Adrenal gland (tissue), 5 donors: ENCODE measurements at regions not wholly inside any gene's neighbourhood (a gene's known extent, or its start where the extent isn't known, plus 50 kb on each side); places are given as distances from the start of the nearest gene placed in this dataset.

Experiments
- POLR2A ChIP-seq, 2 donors: fragments of 450-650 bp; IDR thresholded peaks; one replicate each; pipeline ENCODE4 v1.6.1; 2017; ENCODE audit warnings: antibody characterized with exemption in 2 of 2, mild to moderate bottlenecking in 2 of 2, moderate library complexity in 1 of 2
- TF ChIP-seq, protein P1 (sequence below), 6 experiments: fragments of 450-650 bp in 4 of 6; fragments of 200-600 bp in 2 of 6; sonication (generic) in 1 of 6; IDR thresholded peaks; 1 replicate in 5 of 6; 2 replicates in 1 of 6; pipeline versions ENCODE4 v1.5.1 to v1.8.0; 2016 to 2021; ENCODE audit warnings: antibody characterized with exemption in 6 of 6, mild to moderate bottlenecking in 2 of 6, moderate library complexity in 1 of 6
- donor health status: DM: no; HTN: no; CAD: no.

DNA sequence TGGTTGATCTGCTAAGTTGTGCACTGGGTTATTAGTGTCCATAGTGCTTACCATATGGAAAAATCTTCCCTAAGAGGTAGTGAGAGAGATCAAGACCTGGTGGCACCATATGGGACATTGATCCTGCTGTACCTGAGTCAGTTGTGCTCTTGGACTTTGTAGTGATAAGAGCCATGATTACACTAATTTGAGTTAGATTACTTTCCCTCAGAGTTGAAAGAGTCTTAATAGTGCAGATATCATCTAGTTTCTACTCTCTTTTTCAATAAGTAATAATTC is 114.2 kb downstream of the KCNE4 start:
- TF ChIP-seq, protein P1, sequence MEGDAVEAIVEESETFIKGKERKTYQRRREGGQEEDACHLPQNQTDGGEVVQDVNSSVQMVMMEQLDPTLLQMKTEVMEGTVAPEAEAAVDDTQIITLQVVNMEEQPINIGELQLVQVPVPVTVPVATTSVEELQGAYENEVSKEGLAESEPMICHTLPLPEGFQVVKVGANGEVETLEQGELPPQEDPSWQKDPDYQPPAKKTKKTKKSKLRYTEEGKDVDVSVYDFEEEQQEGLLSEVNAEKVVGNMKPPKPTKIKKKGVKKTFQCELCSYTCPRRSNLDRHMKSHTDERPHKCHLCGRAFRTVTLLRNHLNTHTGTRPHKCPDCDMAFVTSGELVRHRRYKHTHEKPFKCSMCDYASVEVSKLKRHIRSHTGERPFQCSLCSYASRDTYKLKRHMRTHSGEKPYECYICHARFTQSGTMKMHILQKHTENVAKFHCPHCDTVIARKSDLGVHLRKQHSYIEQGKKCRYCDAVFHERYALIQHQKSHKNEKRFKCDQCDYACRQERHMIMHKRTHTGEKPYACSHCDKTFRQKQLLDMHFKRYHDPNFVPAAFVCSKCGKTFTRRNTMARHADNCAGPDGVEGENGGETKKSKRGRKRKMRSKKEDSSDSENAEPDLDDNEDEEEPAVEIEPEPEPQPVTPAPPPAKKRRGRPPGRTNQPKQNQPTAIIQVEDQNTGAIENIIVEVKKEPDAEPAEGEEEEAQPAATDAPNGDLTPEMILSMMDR (IDR thresholded peaks at IDR 0.05) = no peak
- TF ChIP-seq POLR2A (IDR thresholded peaks at IDR 0.05) = no peak
